Neural cell (in vitro differentiated cells): ENCODE measurements at regions not wholly inside any gene's neighbourhood (a gene's known extent, or its start where the extent isn't known, plus 50 kb on each side); places are given as distances from the start of the nearest gene placed in this dataset.

Experiments
- H2AFZ ChIP-seq: fragments of 200-600, 300-800 bp; sonication (generic), shearing (Covaris generic); 2 replicates; pipeline ENCODE4 v1.6.0; 2014; ENCODE audit warnings: low read depth, mild to moderate bottlenecking, antibody characterized with exemption, low read length, moderate library complexity
- H3F3A ChIP-seq: fragments of 200-600 bp; shearing (Covaris generic); 2 replicates; pipeline ENCODE4 v1.6.1; 2016; ENCODE audit warnings: mild to moderate bottlenecking, moderate library complexity, mixed read lengths, antibody characterized with exemption, low read length; ENCODE audit not compliant: insufficient read depth, poor library complexity, severe bottlenecking
- H3K27ac ChIP-seq: fragments of 200-600, 300-800 bp; sonication (generic), shearing (Covaris generic); 2 replicates; pipeline ENCODE4 v1.5.1; 2014; ENCODE audit warnings: mild to moderate bottlenecking, low read length, moderate library complexity
- H3K27me3 ChIP-seq: fragments of 300-800, 200-600 bp; sonication (generic), shearing (Covaris generic); 2 replicates; pipeline ENCODE4 v1.6.0; 2014; ENCODE audit warnings: mild to moderate bottlenecking, low read depth, low read length, moderate library complexity; ENCODE audit not compliant: insufficient read depth
- H3K36me3 ChIP-seq: fragments of 300-800, 200-600 bp; sonication (generic), shearing (Covaris generic); 2 replicates; pipeline ENCODE4 v1.5.1; 2014; ENCODE audit warnings: mild to moderate bottlenecking, antibody characterized with exemption, low read length, moderate library complexity; ENCODE audit not compliant: insufficient read depth
- H3K4me2 ChIP-seq: fragments of 300-800, 200-600 bp; sonication (generic), shearing (Covaris generic); 2 replicates; pipeline ENCODE4 v1.6.0; 2014; ENCODE audit warnings: mild to moderate bottlenecking, low read length
- H3K4me3 ChIP-seq: fragments of 300-800, 200-600 bp; sonication (generic), shearing (Covaris generic); 2 replicates; pipeline ENCODE4 v1.5.1; 2014; ENCODE audit warnings: mild to moderate bottlenecking, low read length, moderate library complexity
- H3K79me2 ChIP-seq: fragments of 200-600 bp; shearing (Covaris generic); replicated peaks from 2 replicates; pipeline ENCODE4 v1.6.0; 2014; ENCODE audit warnings: mild to moderate bottlenecking, low read length, moderate library complexity; ENCODE audit not compliant: insufficient read depth
- H3K9ac ChIP-seq: fragments of 300-800, 200-600 bp; sonication (generic), shearing (Covaris generic); 2 replicates; pipeline ENCODE4 v1.6.1; 2016; ENCODE audit warnings: mild to moderate bottlenecking, low read length, mixed read lengths
- H3K9me2 ChIP-seq: fragments of 200-600 bp; shearing (Covaris generic); 2 replicates; pipeline ENCODE4 v1.6.1; 2016; ENCODE audit warnings: mild to moderate bottlenecking, low read length, mixed read lengths; ENCODE audit not compliant: insufficient read depth
- H3K9me3 ChIP-seq: fragments of 200-600, 300-800 bp; sonication (generic), shearing (Covaris generic); 2 replicates; pipeline ENCODE4 v1.6.1; 2016; ENCODE audit warnings: mild to moderate bottlenecking, mixed run types, low read length, moderate library complexity, mixed read lengths
- H4K20me1 ChIP-seq: fragments of 200-600 bp; shearing (Covaris generic); 2 replicates; pipeline ENCODE4 v1.6.1; 2016; ENCODE audit warnings: mild to moderate bottlenecking, mixed run types; ENCODE audit not compliant: insufficient read depth
- EP300 ChIP-seq: fragments of 450-650 bp; conservative IDR thresholded peaks from 2 replicates; pipeline ENCODE4 v1.6.1; 2014; ENCODE audit warnings: antibody characterized with exemption, mild to moderate bottlenecking, moderate library complexity; ENCODE audit not compliant: poor library complexity, severe bottlenecking
- EZH2 ChIP-seq: fragments of 200-600, 300-800 bp; shearing (Covaris generic), sonication (generic); IDR thresholded peaks from 2 replicates; pipeline ENCODE4 v1.6.1; 2014; ENCODE audit warnings: antibody characterized with exemption, low read length, borderline replicate concordance, mild to moderate bottlenecking; ENCODE audit not compliant: insufficient read depth, poor library complexity, severe bottlenecking
- MXI1 ChIP-seq: fragments of 450-650 bp; conservative IDR thresholded peaks from 2 replicates; pipeline ENCODE4 v1.6.1; 2014; ENCODE audit warnings: antibody characterized with exemption, mild to moderate bottlenecking; ENCODE audit not compliant: poor library complexity, severe bottlenecking
- POLR2AphosphoS5 ChIP-seq: IDR thresholded peaks from 2 replicates; pipeline ENCODE4 v1.6.1; 2012
- RAD21 ChIP-seq: fragments of 450-650 bp; conservative IDR thresholded peaks from 2 replicates; pipeline ENCODE4 v1.6.1; 2014; ENCODE audit warnings: antibody characterized with exemption, mild to moderate bottlenecking, moderate library complexity
- SMC3 ChIP-seq: fragments of 450-650 bp; conservative IDR thresholded peaks from 2 replicates; pipeline ENCODE4 v1.6.1; 2014; ENCODE audit warnings: antibody characterized with exemption, mild to moderate bottlenecking, moderate library complexity; ENCODE audit not compliant: poor library complexity
- TAF1 ChIP-seq: IDR thresholded peaks from 2 replicates; pipeline ENCODE4 v1.6.1; 2012; ENCODE audit warnings: low read depth
- TF ChIP-seq, protein P1 (sequence below): fragments of 450-650 bp; IDR thresholded peaks from 2 replicates; pipeline ENCODE4 v1.5.1; 2014; ENCODE audit warnings: antibody characterized with exemption, mild to moderate bottlenecking, moderate library complexity; ENCODE audit not compliant: poor library complexity, severe bottlenecking
- TF ChIP-seq, protein P2 (sequence below): IDR thresholded peaks from 2 replicates; pipeline ENCODE4 v1.6.1; 2012; ENCODE audit warnings: borderline replicate concordance

DNA sequence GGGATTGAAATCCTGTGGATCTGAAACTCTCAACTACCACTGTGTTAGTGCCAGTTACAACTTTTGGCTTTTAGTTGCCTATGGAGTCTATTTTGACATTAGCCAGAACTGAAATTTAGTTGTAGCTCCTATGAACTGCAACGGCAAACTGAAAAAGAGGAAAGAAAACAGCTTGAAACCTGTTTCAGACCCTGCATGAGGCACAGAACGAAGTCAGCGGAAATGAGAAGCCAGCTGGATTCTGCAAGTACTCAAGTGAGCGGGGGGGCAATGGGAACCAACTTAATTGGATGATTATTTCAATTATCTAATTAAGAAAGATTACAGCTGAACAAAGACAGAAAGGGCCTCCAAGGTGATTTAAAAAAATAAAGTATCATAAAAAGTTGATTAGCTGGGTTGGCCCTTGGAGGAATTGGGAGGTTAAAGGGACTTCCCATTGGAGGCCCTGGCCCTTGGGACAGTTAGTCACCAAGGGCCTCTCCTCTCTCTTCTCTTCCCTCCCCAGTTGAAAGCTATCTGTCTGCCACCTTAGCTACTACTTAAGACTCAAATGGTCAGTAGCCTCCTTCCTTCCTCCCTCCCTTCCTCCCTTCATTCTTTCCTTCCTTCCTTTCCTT lies 352.1 kb downstream of the SHQ1 start:
- no peak overlapping the region for H3K27ac ChIP-seq
- TF ChIP-seq POLR2AphosphoS5 (no peak), SMC3 (no peak), MXI1 (no peak), EP300 (no peak), EZH2 (no peak), TAF1 (no peak), RAD21 (no peak)
- TF ChIP-seq, protein P1, sequence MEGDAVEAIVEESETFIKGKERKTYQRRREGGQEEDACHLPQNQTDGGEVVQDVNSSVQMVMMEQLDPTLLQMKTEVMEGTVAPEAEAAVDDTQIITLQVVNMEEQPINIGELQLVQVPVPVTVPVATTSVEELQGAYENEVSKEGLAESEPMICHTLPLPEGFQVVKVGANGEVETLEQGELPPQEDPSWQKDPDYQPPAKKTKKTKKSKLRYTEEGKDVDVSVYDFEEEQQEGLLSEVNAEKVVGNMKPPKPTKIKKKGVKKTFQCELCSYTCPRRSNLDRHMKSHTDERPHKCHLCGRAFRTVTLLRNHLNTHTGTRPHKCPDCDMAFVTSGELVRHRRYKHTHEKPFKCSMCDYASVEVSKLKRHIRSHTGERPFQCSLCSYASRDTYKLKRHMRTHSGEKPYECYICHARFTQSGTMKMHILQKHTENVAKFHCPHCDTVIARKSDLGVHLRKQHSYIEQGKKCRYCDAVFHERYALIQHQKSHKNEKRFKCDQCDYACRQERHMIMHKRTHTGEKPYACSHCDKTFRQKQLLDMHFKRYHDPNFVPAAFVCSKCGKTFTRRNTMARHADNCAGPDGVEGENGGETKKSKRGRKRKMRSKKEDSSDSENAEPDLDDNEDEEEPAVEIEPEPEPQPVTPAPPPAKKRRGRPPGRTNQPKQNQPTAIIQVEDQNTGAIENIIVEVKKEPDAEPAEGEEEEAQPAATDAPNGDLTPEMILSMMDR, result no peak
- TF ChIP-seq, protein P2, sequence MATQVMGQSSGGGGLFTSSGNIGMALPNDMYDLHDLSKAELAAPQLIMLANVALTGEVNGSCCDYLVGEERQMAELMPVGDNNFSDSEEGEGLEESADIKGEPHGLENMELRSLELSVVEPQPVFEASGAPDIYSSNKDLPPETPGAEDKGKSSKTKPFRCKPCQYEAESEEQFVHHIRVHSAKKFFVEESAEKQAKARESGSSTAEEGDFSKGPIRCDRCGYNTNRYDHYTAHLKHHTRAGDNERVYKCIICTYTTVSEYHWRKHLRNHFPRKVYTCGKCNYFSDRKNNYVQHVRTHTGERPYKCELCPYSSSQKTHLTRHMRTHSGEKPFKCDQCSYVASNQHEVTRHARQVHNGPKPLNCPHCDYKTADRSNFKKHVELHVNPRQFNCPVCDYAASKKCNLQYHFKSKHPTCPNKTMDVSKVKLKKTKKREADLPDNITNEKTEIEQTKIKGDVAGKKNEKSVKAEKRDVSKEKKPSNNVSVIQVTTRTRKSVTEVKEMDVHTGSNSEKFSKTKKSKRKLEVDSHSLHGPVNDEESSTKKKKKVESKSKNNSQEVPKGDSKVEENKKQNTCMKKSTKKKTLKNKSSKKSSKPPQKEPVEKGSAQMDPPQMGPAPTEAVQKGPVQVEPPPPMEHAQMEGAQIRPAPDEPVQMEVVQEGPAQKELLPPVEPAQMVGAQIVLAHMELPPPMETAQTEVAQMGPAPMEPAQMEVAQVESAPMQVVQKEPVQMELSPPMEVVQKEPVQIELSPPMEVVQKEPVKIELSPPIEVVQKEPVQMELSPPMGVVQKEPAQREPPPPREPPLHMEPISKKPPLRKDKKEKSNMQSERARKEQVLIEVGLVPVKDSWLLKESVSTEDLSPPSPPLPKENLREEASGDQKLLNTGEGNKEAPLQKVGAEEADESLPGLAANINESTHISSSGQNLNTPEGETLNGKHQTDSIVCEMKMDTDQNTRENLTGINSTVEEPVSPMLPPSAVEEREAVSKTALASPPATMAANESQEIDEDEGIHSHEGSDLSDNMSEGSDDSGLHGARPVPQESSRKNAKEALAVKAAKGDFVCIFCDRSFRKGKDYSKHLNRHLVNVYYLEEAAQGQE, result no peak
- H3K27me3 ChIP-seq, result no peaks in the 10 kb centered on the region
- no peak overlapping the region for H2AFZ ChIP-seq
- no peaks in the 10 kb centered on the region for H3K9me3 ChIP-seq
- no peak overlapping the region for H3K4me2 ChIP-seq
- H3K79me2 ChIP-seq, result no peaks in the 10 kb centered on the region
- no peaks in the 10 kb centered on the region for H3K36me3 ChIP-seq
- no peaks in the 10 kb centered on the region for H3K9me2 ChIP-seq
- no peak overlapping the region for H3K4me3 ChIP-seq
- H4K20me1 ChIP-seq, result no peaks in the 10 kb centered on the region
- no peak overlapping the region for H3K9ac ChIP-seq
- no peaks in the 10 kb centered on the region for H3F3A ChIP-seq

DNA sequence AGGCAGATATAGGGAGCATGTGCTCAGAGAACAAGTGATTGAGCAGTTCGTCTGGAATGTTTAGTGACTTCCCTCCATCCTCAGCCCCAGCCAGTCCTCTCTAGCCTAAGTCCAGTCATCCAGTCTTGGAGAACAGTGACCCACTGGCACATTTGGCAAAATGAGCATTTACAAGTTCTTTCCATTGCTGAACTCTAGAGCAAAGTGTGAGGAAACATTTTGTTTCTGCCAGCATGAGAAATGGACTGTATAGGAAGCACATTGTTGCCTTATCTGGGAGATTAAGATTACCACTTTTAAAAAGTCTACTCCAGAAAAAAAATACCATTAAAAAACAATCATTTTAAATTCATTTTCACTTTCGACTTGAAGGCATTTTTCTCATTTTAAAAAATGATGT lies 353.6 kb downstream of the SHQ1 start:
- no peaks in the 10 kb centered on the region for H4K20me1 ChIP-seq
- H3K9me2 ChIP-seq, result no peaks in the 10 kb centered on the region
- no peaks in the 10 kb centered on the region for H3K9me3 ChIP-seq
- H3K27me3 ChIP-seq, result no peaks in the 10 kb centered on the region
- H3K4me3 ChIP-seq, result no peak overlapping the region
- no peak overlapping the region for H3K27ac ChIP-seq
- TF ChIP-seq, protein P2, result no peak
- TF ChIP-seq, protein P1, result no peak
- no peak for TF ChIP-seq TAF1
- TF ChIP-seq EZH2, result no peak
- TF ChIP-seq MXI1, result no peak
- H3K79me2 ChIP-seq, result no peaks in the 10 kb centered on the region
- no peaks in the 10 kb centered on the region for H3K36me3 ChIP-seq
- no peak overlapping the region for H3K4me2 ChIP-seq
- H2AFZ ChIP-seq, result no peak overlapping the region
- H3K9ac ChIP-seq, result no peak overlapping the region
- no peaks in the 10 kb centered on the region for H3F3A ChIP-seq
